ENCODE measurements at regions not wholly inside any gene's neighbourhood (a gene's known extent, or its start where the extent isn't known, plus 50 kb on each side); places are given as distances from the start of the nearest gene placed in this dataset.
"Not testable (repeated sequence)": the region's sequence is repeated elsewhere in the genome, so short reads cannot be mapped to it uniquely, and the experiment has no call there.

- ChIA-PET CTCF (interaction anchor here (0.6 to 1.2 kb wide), 2 partner anchors 14 to 32 kb away, joined by 3 read pairs; no protein-coding TSS in a partner anchor), POLR2A (interaction anchor here (0.6 to 1.1 kb wide), 3 partner anchors 19 to 85 kb away, joined by 3 to 16 read pairs (median 3); no protein-coding TSS in a partner anchor)
- in situ Hi-C loops (cut with HindIII; ENCODE audit: low pct_unique_long_range_greater_than_20kb, low sequenced_read_pairs): no loop called here
- BruUV-seq (replicated peaks): no TSS peak
- no peak overlapping the region for H3K4me3 ChIP-seq (ENCODE audit: low read depth in 2 of 2, low read length in 2 of 2)
- intact Hi-C loops (cut with micrococcal nuclease; ENCODE audit: unreplicated experiment): loop anchor here (5.0 kb wide), 1 partner anchor 35 kb away; no protein-coding TSS in a partner anchor
- no peaks in the 10 kb centered on the region for H3K9me3 ChIP-seq (ENCODE audit: control insufficient read depth, insufficient read depth, low read depth, low read length)
- no peak for DNase-seq (ENCODE audit: low read depth, low spot score)
- H3K36me3 ChIP-seq (ENCODE audit: control insufficient read depth, insufficient read depth, low read length): no peaks in the 10 kb centered on the region
- no peak for ATAC-seq
- H3K27me3 ChIP-seq (ENCODE audit: control insufficient read depth, insufficient read depth, low read length): no peaks in the 10 kb centered on the region
- H3K27ac ChIP-seq (ENCODE audit: low read length): peak overlapping the region; percentile 100
- H3K4me1 ChIP-seq (ENCODE audit: control insufficient read depth, insufficient read depth, low read length): peaks cover 89% of the 10 kb centered on the region
- TF ChIP-seq REST (IDR thresholded peaks at IDR 0.05; ENCODE audit: insufficient read depth in 1 of 2, low read depth in 2 of 2, low read length in 1 of 2): no peak
- no peak for TF ChIP-seq SIN3A (IDR thresholded peaks at IDR 0.05; ENCODE audit: borderline replicate concordance, insufficient read depth, low read depth, low read length)
Measured at GRCh38 chr10:114716811-114717404, 58.8 kb upstream of the ABLIM1 start.

- Histone ChIP-seq H3K27ac (ENCODE audit: low read length) (peak overlapping the region; percentile 100), H3K4me1 (ENCODE audit: control insufficient read depth, insufficient read depth, low read length) (peaks cover 92% of the 10 kb centered on the region)
- H3K9me3 ChIP-seq (ENCODE audit: control insufficient read depth, insufficient read depth, low read depth, low read length); H3K4me3 ChIP-seq (ENCODE audit: low read depth in 2 of 2, low read length in 2 of 2); ATAC-seq; H3K36me3 ChIP-seq (ENCODE audit: control insufficient read depth, insufficient read depth, low read length); in situ Hi-C loops (cut with HindIII; ENCODE audit: low pct_unique_long_range_greater_than_20kb, low sequenced_read_pairs); DNase-seq (ENCODE audit: low read depth, low spot score); POLR2A ChIA-PET; H3K27me3 ChIP-seq (ENCODE audit: control insufficient read depth, insufficient read depth, low read length); BruUV-seq (replicated peaks): not testable (repeated sequence)
- CTCF ChIA-PET: interaction anchor here (0.6 kb wide), 1 partner anchor 31 kb away, joined by 3 read pairs; no protein-coding TSS in a partner anchor
- intact Hi-C loops (cut with micrococcal nuclease; ENCODE audit: unreplicated experiment): loop anchor here (5.0 kb wide), 1 partner anchor 34 kb away; no protein-coding TSS in a partner anchor
Measured at GRCh38 chr10:114717881-114718280, 59.8 kb upstream of the ABLIM1 start.

GRCh38 chr10:114718374-114718773 lies 60.3 kb upstream of the ABLIM1 start:
- in situ Hi-C loops (cut with HindIII; ENCODE audit: low pct_unique_long_range_greater_than_20kb, low sequenced_read_pairs) (no loop called here), intact Hi-C loops (cut with micrococcal nuclease; ENCODE audit: unreplicated experiment) (loop anchor here (5.0 kb wide), 1 partner anchor 34 kb away; no protein-coding TSS in a partner anchor)
- no peak for DNase-seq (ENCODE audit: low read depth, low spot score)
- no peak for ATAC-seq
- no peaks in the 10 kb centered on the region for H3K9me3 ChIP-seq (ENCODE audit: control insufficient read depth, insufficient read depth, low read depth, low read length)
- no TSS peak for BruUV-seq (replicated peaks)
- H3K4me3 ChIP-seq (ENCODE audit: low read depth in 2 of 2, low read length in 2 of 2): no peak overlapping the region
- peaks cover 92% of the 10 kb centered on the region for H3K4me1 ChIP-seq (ENCODE audit: control insufficient read depth, insufficient read depth, low read length)
- ChIA-PET CTCF (no interaction called here), POLR2A (no interaction called here)
- H3K27me3 ChIP-seq (ENCODE audit: control insufficient read depth, insufficient read depth, low read length): no peaks in the 10 kb centered on the region
- H3K27ac ChIP-seq (ENCODE audit: low read length): peak overlapping the region; percentile 100
- TF ChIP-seq POLR2AphosphoS5 (IDR thresholded peaks at IDR 0.05; ENCODE audit: low read depth, low read length): no peak
- H3K36me3 ChIP-seq (ENCODE audit: control insufficient read depth, insufficient read depth, low read length): no peaks in the 10 kb centered on the region

- in situ Hi-C loops (cut with HindIII; ENCODE audit: low pct_unique_long_range_greater_than_20kb, low sequenced_read_pairs): no loop called here
- peak; percentile 15; the same call in 1 of the 2 replicates for ATAC-seq
Measured at GRCh38 chr10:114719311-114719710, 61.2 kb upstream of the ABLIM1 start.

More at GRCh38 chr10:114719311-114719710, 61.2 kb upstream of the ABLIM1 start:
- no TSS peak for BruUV-seq (replicated peaks)
- H3K27ac ChIP-seq (ENCODE audit: low read length): peak overlapping the region; percentile 100
- H3K4me1 ChIP-seq (ENCODE audit: control insufficient read depth, insufficient read depth, low read length): peaks cover 92% of the 10 kb centered on the region
- no peak for TF ChIP-seq REST (IDR thresholded peaks at IDR 0.05; ENCODE audit: insufficient read depth in 1 of 2, low read depth in 2 of 2, low read length in 1 of 2)
- no peak for TF ChIP-seq TCF7L2 (IDR thresholded peaks at IDR 0.05; ENCODE audit: low read depth, low read length)
- 0 out of 2 replicates have a peak, but pooled peaks have one; percentile 40 for TF ChIP-seq POLR2AphosphoS5 (IDR thresholded peaks at IDR 0.05; ENCODE audit: low read depth, low read length)
- TF ChIP-seq SIN3A (IDR thresholded peaks at IDR 0.05; ENCODE audit: borderline replicate concordance, insufficient read depth, low read depth, low read length): no peak
- no peak for DNase-seq (ENCODE audit: low read depth, low spot score)
- CTCF ChIA-PET: no interaction called here
- no peaks in the 10 kb centered on the region for H3K9me3 ChIP-seq (ENCODE audit: control insufficient read depth, insufficient read depth, low read depth, low read length)
- no peak overlapping the region for H3K4me3 ChIP-seq (ENCODE audit: low read depth in 2 of 2, low read length in 2 of 2)
- intact Hi-C loops (cut with micrococcal nuclease; ENCODE audit: unreplicated experiment): loop anchor here (5.0 kb wide), 1 partner anchor 33 kb away; no protein-coding TSS in a partner anchor
- POLR2A ChIA-PET: interaction anchor here (0.6 kb wide), 1 partner anchor 9 kb away, joined by 7 read pairs; no protein-coding TSS in a partner anchor
- H3K36me3 ChIP-seq (ENCODE audit: control insufficient read depth, insufficient read depth, low read length): no peaks in the 10 kb centered on the region
- H3K27me3 ChIP-seq (ENCODE audit: control insufficient read depth, insufficient read depth, low read length): no peaks in the 10 kb centered on the region
